ENCODE measurements at regions not wholly inside any gene's neighbourhood (a gene's known extent, or its start where the extent isn't known, plus 50 kb on each side); places are given as distances from the start of the nearest gene placed in this dataset.

- no peak for DNase-seq (ENCODE audit: low read depth)
These were observed 66.1 kb upstream of the PTGFR start for GRCh38 chr1:78424720-78425119.

DNA sequence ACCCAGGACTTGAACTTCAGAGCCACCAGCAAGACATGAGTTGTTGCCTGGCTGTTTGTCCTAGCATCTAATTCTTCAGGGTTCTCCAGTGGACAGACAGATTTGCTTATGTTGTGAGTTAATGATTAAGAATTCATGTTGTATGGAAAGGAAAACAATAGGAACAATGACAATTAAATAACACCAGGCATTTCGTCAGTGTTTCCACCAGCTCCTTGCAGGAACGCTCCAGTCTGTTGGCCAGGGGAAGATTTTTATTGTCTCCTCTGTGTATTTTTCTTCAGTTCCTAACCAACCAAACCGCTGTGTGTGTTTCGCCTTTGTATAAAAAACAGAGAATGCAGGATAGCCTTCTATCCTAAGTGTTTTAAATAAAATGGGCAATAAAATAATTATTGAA is 64.4 kb upstream of the PTGFR start:
- peak; percentile 19 for DNase-seq (ENCODE audit: low read depth)

DNA sequence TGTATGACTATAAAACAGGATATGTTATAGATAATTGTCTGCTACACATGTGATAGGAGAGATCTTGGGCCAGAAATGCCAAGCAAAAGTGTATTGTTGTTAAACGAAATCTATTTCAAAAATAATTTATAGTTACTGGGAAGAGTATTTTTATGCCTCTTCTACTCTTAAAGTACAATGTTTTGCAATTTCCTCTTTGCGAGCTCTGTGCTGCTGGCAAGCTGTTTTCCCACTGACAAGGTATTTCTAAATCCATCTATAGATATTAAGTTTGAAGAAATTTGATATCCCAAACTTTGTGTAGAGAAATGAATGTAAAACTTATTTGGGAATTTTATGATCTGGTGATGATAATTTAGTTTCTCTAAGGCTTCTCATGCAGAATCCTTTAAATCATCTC is 63.3 kb upstream of the PTGFR start:
- no peak for DNase-seq (ENCODE audit: low read depth)

GRCh38 chr1:78432016-78432415 is 58.8 kb upstream of the PTGFR start:
- DNase-seq (ENCODE audit: low read depth), result peak; percentile 34

DNA sequence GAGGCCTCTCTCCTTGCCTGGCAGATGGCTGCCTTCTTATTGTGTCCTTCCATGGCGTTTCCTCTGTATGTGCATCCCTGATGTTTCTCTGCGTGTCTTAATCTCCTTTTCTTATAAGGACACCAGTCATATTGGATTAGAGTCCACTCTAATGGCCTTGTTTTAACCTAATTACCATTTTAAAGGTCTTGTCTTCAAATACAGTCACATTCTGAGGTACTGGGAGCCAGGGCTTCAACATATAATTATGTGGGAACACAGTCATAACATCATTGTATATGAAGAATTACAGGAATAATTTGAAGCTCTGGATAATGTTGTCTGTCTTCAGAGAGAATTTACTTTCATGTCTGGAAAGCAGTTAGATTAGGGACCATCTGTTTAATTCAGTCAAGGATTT is 56.4 kb upstream of the PTGFR start:
- no peak for DNase-seq (ENCODE audit: low read depth)

DNA sequence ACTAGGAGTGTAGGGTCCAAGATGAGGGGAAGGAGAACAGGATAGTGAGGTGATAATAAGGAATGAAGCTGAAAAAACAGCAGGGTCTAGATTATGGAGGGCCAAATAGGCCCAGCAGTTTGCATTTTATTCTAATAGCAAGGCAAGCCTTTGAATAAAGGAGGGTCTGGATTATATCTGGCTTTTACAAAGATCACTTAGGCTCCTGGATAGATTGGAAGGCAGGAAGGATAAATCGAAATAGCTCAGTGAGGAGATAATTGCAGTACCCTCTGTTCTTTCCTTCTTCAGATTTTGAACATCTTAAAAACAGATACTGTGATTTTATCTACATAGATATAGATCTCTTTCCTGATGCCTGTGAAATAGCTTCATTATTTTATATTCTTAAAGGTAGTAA is 53.8 kb upstream of the PTGFR start:
- no peak for DNase-seq (ENCODE audit: low read depth)

DNA sequence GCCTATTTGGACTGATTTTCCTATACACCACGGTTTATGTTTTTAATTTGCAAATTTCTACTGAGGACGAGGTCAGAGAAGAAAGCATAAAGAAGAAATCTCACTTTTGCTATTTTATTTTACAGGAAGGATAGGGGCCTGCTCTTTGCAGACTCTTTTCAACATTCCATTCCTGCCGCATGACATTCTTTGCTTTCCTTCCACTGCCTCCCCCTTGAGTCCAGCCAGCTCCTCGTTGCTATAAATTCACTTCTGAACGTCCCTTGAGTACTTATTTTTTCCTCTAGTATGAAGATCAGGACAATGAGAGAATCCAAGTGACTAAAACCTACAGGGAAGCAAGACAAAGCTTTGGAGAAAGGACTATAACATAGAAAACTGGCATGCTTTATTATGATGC is 53.4 kb upstream of the PTGFR start:
- no peak for DNase-seq (ENCODE audit: low read depth)

DNA sequence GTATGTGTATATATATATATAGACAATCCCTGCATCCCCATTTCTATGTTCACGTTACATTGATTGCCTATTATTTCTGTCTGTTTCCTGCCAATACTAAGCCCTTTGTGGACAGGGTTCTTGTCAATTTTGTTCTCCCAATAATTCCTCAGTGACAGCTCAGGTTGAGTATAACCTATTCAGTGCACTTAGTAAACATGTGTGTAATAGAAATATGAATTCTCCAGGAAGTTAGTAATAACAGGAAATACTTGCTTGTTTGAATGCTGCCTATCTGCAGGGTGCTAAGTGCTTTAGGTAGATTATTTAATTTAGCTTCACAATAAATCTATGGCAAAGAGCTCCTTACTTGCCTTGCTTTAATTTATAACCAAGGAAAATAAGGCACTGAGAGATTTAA is 52.8 kb upstream of the PTGFR start:
- DNase-seq (ENCODE audit: low read depth), result no peak

- DNase-seq (ENCODE audit: low read depth), result peak; percentile 61
These were observed 50.4 kb upstream of the PTGFR start for GRCh38 chr1:78440381-78440793.

Data from RPMI7951 (cell line).